B cell (primary cell): ENCODE measurements at regions not wholly inside any gene's neighbourhood (a gene's known extent, or its start where the extent isn't known, plus 50 kb on each side); places are given as distances from the start of the nearest gene placed in this dataset.

Source experiments
- ATAC-seq: fragments of 200-7000 bp; cut with Tn5 transposase; one replicate; pipeline ENCODE4 v1.10.0; 2021; ENCODE audit warnings: low read depth, mild to moderate bottlenecking, moderate number of reproducible peaks, moderate library complexity
- CTCF ChIA-PET: fragments of 350-600 bp; sonication (Branson Sonifier 250); formaldehyde crosslinking; loops from one replicate; lab custom pipeline; 2021; ENCODE audit warnings: antibody characterized with exemption, inconsistent platforms; lab: Charles Lee
- POLR2A ChIA-PET: fragments of 350-600 bp; sonication (Branson Sonifier 250); formaldehyde crosslinking; loops from one replicate; lab custom pipeline; 2021; ENCODE audit warnings: antibody characterized with exemption; lab: Charles Lee
- DNase-seq: peaks from one replicate; pipeline ENCODE4 v3.0.0; 2013
- H2AFZ ChIP-seq: 2 replicates; pipeline ENCODE4 v1.6.1; 2012; ENCODE audit warnings: mild to moderate bottlenecking, low read depth, low read length; ENCODE audit not compliant: insufficient read depth, poor library complexity, severe bottlenecking
- H3K27ac ChIP-seq, 2 donors: 1 replicate in 1 of 2; 2 replicates in 1 of 2; pipeline ENCODE4 v1.5.1; 2012 to 2013; ENCODE audit warnings: low read length in 2 of 2, mild to moderate bottlenecking in 2 of 2, moderate library complexity in 1 of 2
- H3K27me3 ChIP-seq, 4 experiments: fragments of 200-600 bp in 1 of 4; sonication (generic) in 1 of 4; replicated peaks in 1 of 4; 1 replicate in 2 of 4; 2 replicates in 2 of 4; pipeline versions ENCODE4 v1.6.1 to v1.7.0; 2013 to 2016; ENCODE audit warnings: low read length in 3 of 4, mild to moderate bottlenecking in 2 of 4, mixed read lengths in 1 of 4, moderate library complexity in 1 of 4; ENCODE audit not compliant: insufficient read depth in 4 of 4, control insufficient read depth in 3 of 4; ENCODE audit errors: control extremely low read depth in 1 of 4
- H3K36me3 ChIP-seq, 2 experiments: replicated peaks in 1 of 2; 1 replicate in 1 of 2; 2 replicates in 1 of 2; pipeline versions ENCODE4 v1.6.1 to v1.7.1; 2013; ENCODE audit warnings: low read length in 1 of 2; ENCODE audit not compliant: insufficient read depth in 2 of 2, control insufficient read depth in 1 of 2; ENCODE audit errors: control extremely low read depth in 1 of 2, extremely low read depth in 1 of 2
- H3K4me1 ChIP-seq, 2 donors: fragments of 200-600 bp in 1 of 2; sonication (generic) in 1 of 2; 1 replicate in 1 of 2; 2 replicates in 1 of 2; pipeline versions ENCODE4 v1.5.1 to v1.6.1; 2013 to 2017; ENCODE audit warnings: low read length in 2 of 2; ENCODE audit not compliant: control insufficient read depth in 2 of 2, insufficient read depth in 2 of 2
- H3K4me2 ChIP-seq: replicated peaks from 2 replicates; pipeline ENCODE3; 2012; ENCODE audit warnings: mild to moderate bottlenecking, low read depth, low read length; ENCODE audit not compliant: poor library complexity, severe bottlenecking
- H3K4me3 ChIP-seq, 5 experiments: fragments of 200-600 bp in 1 of 5; sonication (generic) in 1 of 5; 1 replicate in 3 of 5; 2 replicates in 2 of 5; pipeline versions ENCODE4 v1.5.1 to v1.7.0; 2011 to 2016; ENCODE audit warnings: low read length in 4 of 5, mild to moderate bottlenecking in 4 of 5, low read depth in 2 of 5, control low read depth in 1 of 5, moderate library complexity in 1 of 5; ENCODE audit not compliant: insufficient read depth in 1 of 5; ENCODE audit errors: control extremely low read depth in 1 of 5, extremely low read depth in 1 of 5
- H3K79me2 ChIP-seq: fragments of 200-600 bp; sonication (generic); one replicate; pipeline ENCODE4 v1.6.0; 2016; ENCODE audit warnings: low read length; ENCODE audit not compliant: control insufficient read depth, insufficient read depth
- H3K9ac ChIP-seq: fragments of 200-600 bp; sonication (generic); 2 replicates; pipeline ENCODE4 v1.6.1; 2017; ENCODE audit warnings: mild to moderate bottlenecking, low read length, moderate library complexity
- H3K9me3 ChIP-seq, 3 donors: one replicate each; pipeline versions ENCODE4 v1.6.1 to v1.7.1; 2013; ENCODE audit warnings: low read length in 2 of 3; ENCODE audit not compliant: control insufficient read depth in 2 of 3, insufficient read depth in 1 of 3; ENCODE audit errors: control extremely low read depth in 1 of 3
- H4K20me1 ChIP-seq: 2 replicates; pipeline ENCODE4 v1.6.0; 2012; ENCODE audit warnings: mild to moderate bottlenecking, low read length; ENCODE audit not compliant: insufficient read depth, control insufficient read depth, poor library complexity, severe bottlenecking
- H3K27ac Mint-ChIP-seq: one replicate; pipeline ENCODE4 v1.8.0; 2021; ENCODE audit warnings: mixed read lengths
- H3K27me3 Mint-ChIP-seq: one replicate; pipeline ENCODE4 v1.8.0; 2021; ENCODE audit warnings: mixed read lengths
- H3K4me1 Mint-ChIP-seq: one replicate; pipeline ENCODE4 v1.8.0; 2021; ENCODE audit warnings: mixed read lengths
- H3K4me3 Mint-ChIP-seq: one replicate; pipeline ENCODE4 v1.8.0; 2021; ENCODE audit warnings: mixed read lengths
- H3K9me3 Mint-ChIP-seq: one replicate; pipeline ENCODE4 v1.8.0; 2022; ENCODE audit warnings: mixed read lengths; ENCODE audit not compliant: insufficient read depth
- CTCF ChIP-seq: fragments of 200-600 bp; IDR thresholded peaks from one replicate; pipeline ENCODE4 v1.8.0; 2022; ENCODE audit warnings: antibody characterized with exemption, mild to moderate bottlenecking
- EZH2 ChIP-seq: IDR thresholded peaks from 2 replicates; pipeline ENCODE4 v1.6.1; 2012; ENCODE audit warnings: borderline replicate concordance, low read depth, mild to moderate bottlenecking, moderate library complexity, low read length; ENCODE audit not compliant: insufficient read depth, poor library complexity, severe bottlenecking
- WGBS: methylation state at CpG from one replicate; pipeline ENCODE4 v1.1.5; 2013; ENCODE audit warnings: missing lambda C conversion rate; ENCODE audit not compliant: insufficient coverage; 5-methylcytosine and 5-hydroxymethylcytosine counted together
- intact Hi-C: fragments of 100-400 bp; cut with micrococcal nuclease; formaldehyde crosslinking; loops from one replicate; pipeline ENCODE4 v1.10.0; 2022

GRCh38 chr14:98701377-98701776 lies 570.6 kb downstream of the BCL11B start:
- ChIA-PET POLR2A (no interaction called here), CTCF (no interaction called here)
- 85% methylated on average over 4 of the region's 5 CpGs for WGBS
- no peak for DNase-seq
- H3K27ac Mint-ChIP-seq, result no peak overlapping the region
- H3K79me2 ChIP-seq, result no peaks in the 10 kb centered on the region
- H3K4me1 ChIP-seq, result no peaks in the 10 kb centered on the region
- TF ChIP-seq EZH2 (no peak), CTCF (no peak)
- H3K9me3 Mint-ChIP-seq, result peaks cover 15% of the 10 kb centered on the region
- H3K4me2 ChIP-seq, result no peak overlapping the region
- H3K9me3 ChIP-seq, result peaks cover 0 to 18% (median 0%) of the 10 kb centered on the region in 3 donors
- H3K27ac ChIP-seq, result no peak overlapping the region
- no peaks in the 10 kb centered on the region for H3K36me3 ChIP-seq
- no peak overlapping the region for H3K4me3 Mint-ChIP-seq
- H2AFZ ChIP-seq, result no peak overlapping the region
- no peaks in the 10 kb centered on the region for H3K4me1 Mint-ChIP-seq
- no peak overlapping the region for H3K9ac ChIP-seq
- ATAC-seq, result no peak
- H3K27me3 Mint-ChIP-seq, result no peaks in the 10 kb centered on the region
- no peak overlapping the region for H3K4me3 ChIP-seq
- H3K27me3 ChIP-seq, result no peaks in the 10 kb centered on the region
- intact Hi-C loops, result no loop called here
- H4K20me1 ChIP-seq, result no peaks in the 10 kb centered on the region

GRCh38 chr14:98704441-98704840 lies 567.6 kb downstream of the BCL11B start:
- peaks cover 6% of the 10 kb centered on the region for H3K9me3 Mint-ChIP-seq
- intact Hi-C loops, result no loop called here
- 14% methylated on average over 3 of the region's 3 CpGs for WGBS
- no peak overlapping the region for H3K27ac ChIP-seq
- DNase-seq, result no peak
- H3K4me1 Mint-ChIP-seq, result no peaks in the 10 kb centered on the region
- no peak for TF ChIP-seq EZH2
- TF ChIP-seq CTCF, result no peak
- no peaks in the 10 kb centered on the region for H3K27me3 Mint-ChIP-seq
- no peaks in the 10 kb centered on the region for H3K36me3 ChIP-seq
- no peak overlapping the region for H3K4me3 Mint-ChIP-seq
- no peak for ATAC-seq
- no peaks in the 10 kb centered on the region for H3K4me1 ChIP-seq
- H3K9ac ChIP-seq, result no peak overlapping the region
- H3K4me3 ChIP-seq, result no peak overlapping the region
- H3K27ac Mint-ChIP-seq, result no peak overlapping the region
- H4K20me1 ChIP-seq, result no peaks in the 10 kb centered on the region
- no peak overlapping the region for H3K4me2 ChIP-seq
- peaks cover 0 to 2% (median 0%) of the 10 kb centered on the region in 3 donors for H3K9me3 ChIP-seq
- POLR2A ChIA-PET, result no interaction called here
- no peak overlapping the region for H2AFZ ChIP-seq
- CTCF ChIA-PET, result no interaction called here
- H3K27me3 ChIP-seq, result no peaks in the 10 kb centered on the region
- no peaks in the 10 kb centered on the region for H3K79me2 ChIP-seq
